Peyer's patch (tissue), 4 donors: ENCODE measurements at regions not wholly inside any gene's neighbourhood (a gene's known extent, or its start where the extent isn't known, plus 50 kb on each side); places are given as distances from the start of the nearest gene placed in this dataset.

Experiments
- POLR2A ChIP-seq, 2 donors: fragments of 450-650 bp; IDR thresholded peaks; one replicate each; pipeline ENCODE4 v1.5.1; 2017; ENCODE audit warnings: antibody characterized with exemption in 2 of 2, mild to moderate bottlenecking in 2 of 2, moderate library complexity in 2 of 2
- TF ChIP-seq, protein P1 (sequence below), 6 experiments: fragments of 450-650 bp in 4 of 6; fragments of 200-600 bp in 2 of 6; sonication (generic) in 1 of 6; IDR thresholded peaks; one replicate each; pipeline ENCODE4 v1.5.1; 2017 to 2019; ENCODE audit warnings: antibody characterized with exemption in 6 of 6, mild to moderate bottlenecking in 3 of 6, moderate library complexity in 1 of 6

DNA sequence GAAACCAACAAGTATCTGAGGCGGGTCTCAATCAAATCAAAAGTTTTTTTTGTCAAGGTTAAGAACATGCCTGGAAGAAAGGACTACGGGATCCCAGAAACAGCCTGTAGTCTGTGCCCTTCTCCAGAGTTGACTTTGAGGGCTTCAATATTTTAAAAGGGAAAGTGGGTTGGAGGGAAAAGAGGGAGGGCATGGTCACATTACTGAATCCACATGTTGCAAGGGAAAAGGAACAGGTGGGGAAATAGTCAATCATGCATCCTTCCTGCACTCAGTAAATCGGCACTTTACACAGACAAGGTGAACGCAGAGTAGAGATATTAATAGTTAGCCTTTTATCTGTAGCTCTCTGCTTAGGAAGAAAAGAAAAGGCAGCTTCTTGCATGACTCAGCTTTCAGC lies 808.5 kb downstream of the UQCRFS1 start:
- TF ChIP-seq, protein P1, sequence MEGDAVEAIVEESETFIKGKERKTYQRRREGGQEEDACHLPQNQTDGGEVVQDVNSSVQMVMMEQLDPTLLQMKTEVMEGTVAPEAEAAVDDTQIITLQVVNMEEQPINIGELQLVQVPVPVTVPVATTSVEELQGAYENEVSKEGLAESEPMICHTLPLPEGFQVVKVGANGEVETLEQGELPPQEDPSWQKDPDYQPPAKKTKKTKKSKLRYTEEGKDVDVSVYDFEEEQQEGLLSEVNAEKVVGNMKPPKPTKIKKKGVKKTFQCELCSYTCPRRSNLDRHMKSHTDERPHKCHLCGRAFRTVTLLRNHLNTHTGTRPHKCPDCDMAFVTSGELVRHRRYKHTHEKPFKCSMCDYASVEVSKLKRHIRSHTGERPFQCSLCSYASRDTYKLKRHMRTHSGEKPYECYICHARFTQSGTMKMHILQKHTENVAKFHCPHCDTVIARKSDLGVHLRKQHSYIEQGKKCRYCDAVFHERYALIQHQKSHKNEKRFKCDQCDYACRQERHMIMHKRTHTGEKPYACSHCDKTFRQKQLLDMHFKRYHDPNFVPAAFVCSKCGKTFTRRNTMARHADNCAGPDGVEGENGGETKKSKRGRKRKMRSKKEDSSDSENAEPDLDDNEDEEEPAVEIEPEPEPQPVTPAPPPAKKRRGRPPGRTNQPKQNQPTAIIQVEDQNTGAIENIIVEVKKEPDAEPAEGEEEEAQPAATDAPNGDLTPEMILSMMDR (IDR thresholded peaks at IDR 0.05): no peak
- TF ChIP-seq POLR2A (IDR thresholded peaks at IDR 0.05): no peak
